Breast epithelium (tissue), 4 donors: ENCODE measurements at regions not wholly inside any gene's neighbourhood (a gene's known extent, or its start where the extent isn't known, plus 50 kb on each side); places are given as distances from the start of the nearest gene placed in this dataset.

Experiments used
- DNase-seq, 2 donors: peaks; one replicate each; pipeline ENCODE4 v3.0.0-alpha.2; 2019; ENCODE audit warnings: low spot score in 2 of 2
- H3K27ac ChIP-seq, 2 donors: fragments of 200-600 bp; sonication (generic) in 1 of 2; one replicate each; pipeline ENCODE4 v1.5.1; 2016 to 2019; ENCODE audit warnings: mild to moderate bottlenecking in 1 of 2
- H3K27me3 ChIP-seq, 2 donors: fragments of 200-600 bp; sonication (generic) in 1 of 2; one replicate each; pipeline versions ENCODE4 v1.5.1 to v1.6.0; 2017 to 2019; ENCODE audit warnings: control low read depth in 1 of 2, mild to moderate bottlenecking in 1 of 2
- H3K36me3 ChIP-seq: fragments of 200-600 bp; one replicate; pipeline ENCODE4 v1.5.1; 2019
- H3K4me1 ChIP-seq, 2 donors: fragments of 200-600 bp; sonication (generic); one replicate each; pipeline ENCODE4 v1.5.1; 2016 to 2019; ENCODE audit warnings: control low read depth in 1 of 2
- H3K4me3 ChIP-seq, 3 donors: fragments of 200-600 bp; sonication (generic); 1 replicate in 2 of 3; 2 replicates in 1 of 3; pipeline ENCODE4 v1.5.1; 2016 to 2019; ENCODE audit warnings: mild to moderate bottlenecking in 3 of 3, moderate library complexity in 2 of 3
- H3K9me3 ChIP-seq, 2 donors: fragments of 200-600 bp; sonication (generic) in 1 of 2; one replicate each; pipeline ENCODE4 v1.5.1; 2016 to 2019; ENCODE audit warnings: control low read depth in 1 of 2
- POLR2A ChIP-seq: fragments of 450-650 bp; IDR thresholded peaks from one replicate; pipeline ENCODE4 v1.6.1; 2016; ENCODE audit warnings: antibody characterized with exemption, mild to moderate bottlenecking, moderate library complexity
- POLR2AphosphoS5 ChIP-seq, 3 donors: sonication (generic); formaldehyde crosslinking; IDR thresholded peaks; one replicate each; pipeline ENCODE4 v1.6.1; 2017; ENCODE audit warnings: antibody characterized with exemption in 3 of 3
- intact Hi-C: fragments of 100-400 bp; cut with DNase I; formaldehyde crosslinking; loops from one replicate; pipeline ENCODE4 v1.15.1; 2023; ENCODE audit warnings: low total_unique reads
- TF ChIP-seq, protein P1 (sequence below), 3 donors: fragments of 450-650 bp; IDR thresholded peaks; one replicate each; pipeline ENCODE4 v1.5.1; 2016 to 2017; ENCODE audit warnings: antibody characterized with exemption in 3 of 3, mild to moderate bottlenecking in 3 of 3, moderate library complexity in 3 of 3

GRCh38 chr6:88544986-88545612 is 379.0 kb upstream of the CNR1 start:
- H3K4me3 ChIP-seq = no peak overlapping the region
- intact Hi-C loops = no loop called here
- H3K9me3 ChIP-seq = no peaks in the 10 kb centered on the region
- no peak for TF ChIP-seq POLR2A
- no peak for DNase-seq
- H3K4me1 ChIP-seq = no peaks in the 10 kb centered on the region
- H3K27ac ChIP-seq = no peak overlapping the region
- no peaks in the 10 kb centered on the region for H3K36me3 ChIP-seq
- H3K27me3 ChIP-seq = no peaks in the 10 kb centered on the region

- H3K36me3 ChIP-seq = no peaks in the 10 kb centered on the region
- no peaks in the 10 kb centered on the region for H3K27me3 ChIP-seq
- intact Hi-C loops = no loop called here
- no peak for DNase-seq
- H3K4me1 ChIP-seq = no peaks in the 10 kb centered on the region
- H3K4me3 ChIP-seq = no peak overlapping the region
- no peak overlapping the region for H3K27ac ChIP-seq
- TF ChIP-seq POLR2A (no peak), POLR2AphosphoS5 (IDR thresholded peaks at IDR 0.05) (no peak)
- TF ChIP-seq, protein P1, sequence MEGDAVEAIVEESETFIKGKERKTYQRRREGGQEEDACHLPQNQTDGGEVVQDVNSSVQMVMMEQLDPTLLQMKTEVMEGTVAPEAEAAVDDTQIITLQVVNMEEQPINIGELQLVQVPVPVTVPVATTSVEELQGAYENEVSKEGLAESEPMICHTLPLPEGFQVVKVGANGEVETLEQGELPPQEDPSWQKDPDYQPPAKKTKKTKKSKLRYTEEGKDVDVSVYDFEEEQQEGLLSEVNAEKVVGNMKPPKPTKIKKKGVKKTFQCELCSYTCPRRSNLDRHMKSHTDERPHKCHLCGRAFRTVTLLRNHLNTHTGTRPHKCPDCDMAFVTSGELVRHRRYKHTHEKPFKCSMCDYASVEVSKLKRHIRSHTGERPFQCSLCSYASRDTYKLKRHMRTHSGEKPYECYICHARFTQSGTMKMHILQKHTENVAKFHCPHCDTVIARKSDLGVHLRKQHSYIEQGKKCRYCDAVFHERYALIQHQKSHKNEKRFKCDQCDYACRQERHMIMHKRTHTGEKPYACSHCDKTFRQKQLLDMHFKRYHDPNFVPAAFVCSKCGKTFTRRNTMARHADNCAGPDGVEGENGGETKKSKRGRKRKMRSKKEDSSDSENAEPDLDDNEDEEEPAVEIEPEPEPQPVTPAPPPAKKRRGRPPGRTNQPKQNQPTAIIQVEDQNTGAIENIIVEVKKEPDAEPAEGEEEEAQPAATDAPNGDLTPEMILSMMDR (IDR thresholded peaks at IDR 0.05) = no peak
- no peaks in the 10 kb centered on the region for H3K9me3 ChIP-seq
Measured at GRCh38 chr6:88539295-88539764, 373.2 kb upstream of the CNR1 start.

DNA sequence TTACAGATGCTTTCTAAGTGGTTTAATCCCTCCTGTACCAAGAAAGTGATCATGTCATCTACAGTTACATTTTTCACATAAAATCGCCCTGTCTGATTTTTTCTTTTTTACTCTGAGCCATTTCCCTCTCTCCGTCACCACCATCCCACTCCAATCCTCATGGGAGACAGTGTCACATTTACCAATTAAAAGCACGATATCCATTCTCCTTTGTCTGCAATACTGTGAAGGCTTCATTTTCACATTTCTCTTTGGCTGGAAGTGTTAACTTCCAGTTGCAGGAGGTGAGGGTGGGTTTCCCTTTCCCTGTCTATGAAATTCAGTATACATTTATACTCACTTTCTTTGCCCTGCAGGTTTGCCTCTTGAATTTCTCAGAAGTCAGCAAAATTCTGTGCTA is 372.7 kb upstream of the CNR1 start:
- Histone ChIP-seq H3K4me3 (no peak overlapping the region), H3K27me3 (no peaks in the 10 kb centered on the region), H3K4me1 (no peaks in the 10 kb centered on the region), H3K9me3 (no peaks in the 10 kb centered on the region), H3K27ac (no peak overlapping the region), H3K36me3 (no peaks in the 10 kb centered on the region)
- TF ChIP-seq POLR2A = no peak
- TF ChIP-seq POLR2AphosphoS5 (IDR thresholded peaks at IDR 0.05) = no peak
- TF ChIP-seq, protein P1 (IDR thresholded peaks at IDR 0.05) = no peak
- no peak for DNase-seq
- intact Hi-C loops = no loop called here

DNA sequence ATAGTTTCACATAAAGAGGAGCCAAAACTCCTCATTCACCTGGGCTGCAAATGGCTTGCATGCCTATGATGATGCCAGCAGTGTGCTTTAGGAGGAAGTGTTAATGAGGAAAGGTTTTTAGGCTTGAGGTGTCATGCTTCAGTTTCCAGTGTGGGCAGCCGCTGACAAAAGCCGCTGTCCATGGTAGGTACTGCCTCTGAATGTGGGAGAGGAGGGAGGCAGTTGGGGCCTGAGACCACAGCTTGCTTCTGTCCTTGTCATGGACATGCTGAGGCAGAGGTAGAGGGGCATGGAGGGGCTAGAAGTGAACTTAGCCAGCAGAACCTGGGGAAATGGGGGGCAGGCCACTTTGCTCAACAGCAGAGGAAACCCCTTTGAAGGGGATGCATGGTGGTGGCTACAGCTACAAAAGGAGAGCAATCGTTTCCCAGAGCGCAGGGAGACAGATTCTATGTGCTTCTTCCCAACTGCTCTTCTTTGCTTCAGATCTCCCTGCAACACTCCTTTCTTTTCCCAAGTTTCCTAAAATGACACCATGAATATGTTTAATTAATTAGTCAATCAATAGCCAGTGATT is 372.1 kb upstream of the CNR1 start:
- no peaks in the 10 kb centered on the region for H3K9me3 ChIP-seq
- no peaks in the 10 kb centered on the region for H3K27me3 ChIP-seq
- H3K4me1 ChIP-seq = no peaks in the 10 kb centered on the region
- no peak overlapping the region for H3K4me3 ChIP-seq
- intact Hi-C loops = no loop called here
- H3K36me3 ChIP-seq = no peaks in the 10 kb centered on the region
- no peak overlapping the region for H3K27ac ChIP-seq
- TF ChIP-seq, protein P1 (IDR thresholded peaks at IDR 0.05) = no peak
- no peak for DNase-seq

DNA sequence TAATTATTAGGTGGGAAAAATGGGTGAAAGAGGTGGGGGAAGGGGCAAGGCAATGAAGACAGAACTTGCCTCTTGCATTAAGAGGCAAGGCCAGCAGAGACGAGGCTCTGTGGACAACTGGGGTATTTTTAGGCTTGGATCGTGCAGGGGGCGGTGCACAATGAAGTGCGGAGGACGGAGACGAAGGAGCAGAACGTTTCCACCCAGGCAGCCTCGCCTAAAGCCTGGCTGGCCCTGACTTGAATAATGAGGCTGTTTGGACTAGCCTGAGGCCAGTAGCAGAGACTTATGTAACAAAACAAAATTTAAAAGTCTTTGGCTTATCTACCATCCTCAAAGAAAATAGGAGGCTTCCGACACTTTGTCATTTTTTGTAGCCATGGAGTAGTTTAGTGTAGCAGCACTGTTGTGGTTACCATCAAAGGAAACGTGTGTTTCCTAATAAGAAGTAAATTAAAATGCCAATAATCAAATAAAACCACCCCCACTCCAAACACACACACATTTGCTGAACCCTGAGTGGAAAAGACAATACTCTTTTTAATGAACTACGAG is 370.0 kb upstream of the CNR1 start:
- intact Hi-C loops = no loop called here
- H3K9me3 ChIP-seq = no peaks in the 10 kb centered on the region
- no peak overlapping the region for H3K4me3 ChIP-seq
- no peaks in the 10 kb centered on the region for H3K27me3 ChIP-seq
- TF ChIP-seq, protein P1 (IDR thresholded peaks at IDR 0.05) = no peak
- TF ChIP-seq POLR2A (no peak), POLR2AphosphoS5 (IDR thresholded peaks at IDR 0.05) (no peak)
- H3K36me3 ChIP-seq = no peaks in the 10 kb centered on the region
- no peak for DNase-seq
- H3K27ac ChIP-seq = no peak overlapping the region
- no peaks in the 10 kb centered on the region for H3K4me1 ChIP-seq
